GM12892 (cell line): ENCODE measurements at regions not wholly inside any gene's neighbourhood (a gene's known extent, or its start where the extent isn't known, plus 50 kb on each side); places are given as distances from the start of the nearest gene placed in this dataset.

Experiments used
- POLR2A ChIP-seq: IDR thresholded peaks from 2 replicates; pipeline ENCODE4 v1.6.1; 2011; ENCODE audit warnings: low read depth, low read length, control low read depth
- POLR2AphosphoS5 ChIP-seq: IDR thresholded peaks from 2 replicates; pipeline ENCODE4 v1.6.1; 2011; ENCODE audit warnings: low read depth, low read length, control low read depth
- TAF1 ChIP-seq: IDR thresholded peaks from 2 replicates; pipeline ENCODE4 v1.6.1; 2011; ENCODE audit warnings: low read depth, mild to moderate bottlenecking, control low read depth, low read length, borderline replicate concordance

DNA sequence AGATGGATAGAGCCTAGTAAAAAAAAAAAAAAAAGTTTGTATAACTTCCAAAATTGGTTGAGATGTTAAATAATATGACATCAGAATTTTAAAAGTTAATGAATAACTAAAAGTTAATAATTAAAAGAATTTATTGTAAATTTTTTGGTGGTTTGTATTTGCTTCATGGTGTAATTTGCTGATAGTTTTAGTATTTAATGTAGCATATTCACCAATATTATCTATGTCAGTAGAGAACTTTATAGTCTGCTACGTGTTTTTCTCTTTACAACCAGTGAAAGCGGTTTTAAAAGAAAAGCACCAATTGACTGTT is 51.8 kb upstream of the STEAP4 start:
- TF ChIP-seq POLR2AphosphoS5 = no peak
- TF ChIP-seq POLR2A = no peak
- no peak for TF ChIP-seq TAF1
